B cell (primary cell): ENCODE measurements at regions not wholly inside any gene's neighbourhood (a gene's known extent, or its start where the extent isn't known, plus 50 kb on each side); places are given as distances from the start of the nearest gene placed in this dataset.

Source experiments
- EZH2 ChIP-seq: IDR thresholded peaks from 2 replicates; pipeline ENCODE4 v1.6.1; 2012; ENCODE audit warnings: borderline replicate concordance, low read depth, mild to moderate bottlenecking, moderate library complexity, low read length; ENCODE audit not compliant: insufficient read depth, poor library complexity, severe bottlenecking
- TF ChIP-seq, protein P1 (sequence below): fragments of 200-600 bp; IDR thresholded peaks from one replicate; pipeline ENCODE4 v1.8.0; 2022; ENCODE audit warnings: antibody characterized with exemption, mild to moderate bottlenecking

DNA sequence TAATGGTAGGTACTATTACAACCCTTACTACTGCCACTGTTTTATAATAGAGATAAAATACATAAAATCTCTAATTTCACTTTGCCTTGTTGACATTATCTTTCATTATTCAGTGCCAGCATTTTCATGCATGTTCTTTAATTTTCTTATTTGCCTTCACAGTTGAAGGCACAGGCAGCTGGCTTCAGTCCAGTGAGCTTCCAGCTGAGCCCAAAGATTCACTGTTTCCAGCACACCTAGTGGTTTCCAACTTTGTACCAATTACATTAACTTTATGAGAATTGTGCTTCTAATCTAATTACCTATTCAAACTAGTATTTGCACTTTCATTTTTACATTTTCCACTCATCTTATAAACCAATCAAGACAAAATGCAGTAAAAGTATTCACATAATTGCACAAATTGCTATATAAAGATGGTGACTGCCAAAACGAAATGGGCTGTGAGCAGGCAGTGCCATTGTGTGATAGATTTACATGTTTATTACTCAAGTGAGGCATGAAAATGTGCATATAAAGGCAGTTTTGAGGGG is 228.3 kb downstream of the MFSD1 start:
- TF ChIP-seq, protein P1, sequence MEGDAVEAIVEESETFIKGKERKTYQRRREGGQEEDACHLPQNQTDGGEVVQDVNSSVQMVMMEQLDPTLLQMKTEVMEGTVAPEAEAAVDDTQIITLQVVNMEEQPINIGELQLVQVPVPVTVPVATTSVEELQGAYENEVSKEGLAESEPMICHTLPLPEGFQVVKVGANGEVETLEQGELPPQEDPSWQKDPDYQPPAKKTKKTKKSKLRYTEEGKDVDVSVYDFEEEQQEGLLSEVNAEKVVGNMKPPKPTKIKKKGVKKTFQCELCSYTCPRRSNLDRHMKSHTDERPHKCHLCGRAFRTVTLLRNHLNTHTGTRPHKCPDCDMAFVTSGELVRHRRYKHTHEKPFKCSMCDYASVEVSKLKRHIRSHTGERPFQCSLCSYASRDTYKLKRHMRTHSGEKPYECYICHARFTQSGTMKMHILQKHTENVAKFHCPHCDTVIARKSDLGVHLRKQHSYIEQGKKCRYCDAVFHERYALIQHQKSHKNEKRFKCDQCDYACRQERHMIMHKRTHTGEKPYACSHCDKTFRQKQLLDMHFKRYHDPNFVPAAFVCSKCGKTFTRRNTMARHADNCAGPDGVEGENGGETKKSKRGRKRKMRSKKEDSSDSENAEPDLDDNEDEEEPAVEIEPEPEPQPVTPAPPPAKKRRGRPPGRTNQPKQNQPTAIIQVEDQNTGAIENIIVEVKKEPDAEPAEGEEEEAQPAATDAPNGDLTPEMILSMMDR, result no peak
- TF ChIP-seq EZH2, result no peak
